ENCODE measurements at regions not wholly inside any gene's neighbourhood (a gene's known extent, or its start where the extent isn't known, plus 50 kb on each side); places are given as distances from the start of the nearest gene placed in this dataset.

- no peaks in the 10 kb centered on the region for H3K36me3 ChIP-seq (ENCODE audit: control insufficient read depth in 2 of 2, insufficient read depth in 2 of 2, low read length in 1 of 2)
- H3K9me3 ChIP-seq (ENCODE audit: control insufficient read depth in 2 of 2, insufficient read depth in 1 of 2, low read depth in 1 of 2, low read length in 1 of 2), result no peaks in the 10 kb centered on the region
- no peaks in the 10 kb centered on the region for H3K27me3 ChIP-seq (ENCODE audit: control insufficient read depth in 1 of 2, insufficient read depth in 2 of 2, low read length in 2 of 2)
- H3K4me1 ChIP-seq (ENCODE audit: control insufficient read depth in 2 of 2, insufficient read depth in 2 of 2, low read length in 1 of 2), result no peaks in the 10 kb centered on the region
- no peak overlapping the region for H3K4me3 ChIP-seq (ENCODE audit: low read depth in 1 of 2, low read length in 2 of 2)
- WGBS, 2 donors, result 72 to 74% methylated on average over 8 of the region's 8 CpGs
- H3K27ac ChIP-seq (ENCODE audit: low read depth in 2 of 2, low read length in 1 of 2), result no peak overlapping the region
Observed at GRCh38 chr10:36671607-36672006, 453.8 kb upstream of the ANKRD30A start.

- Histone ChIP-seq H3K4me3 (ENCODE audit: low read depth in 1 of 2, low read length in 2 of 2) (no peak overlapping the region), H3K9me3 (ENCODE audit: control insufficient read depth in 2 of 2, insufficient read depth in 1 of 2, low read depth in 1 of 2, low read length in 1 of 2) (no peaks in the 10 kb centered on the region), H3K27ac (ENCODE audit: low read depth in 2 of 2, low read length in 1 of 2) (no peak overlapping the region), H3K36me3 (ENCODE audit: control insufficient read depth in 2 of 2, insufficient read depth in 2 of 2, low read length in 1 of 2) (no peaks in the 10 kb centered on the region), H3K4me1 (ENCODE audit: control insufficient read depth in 2 of 2, insufficient read depth in 2 of 2, low read length in 1 of 2) (no peaks in the 10 kb centered on the region), H3K27me3 (ENCODE audit: control insufficient read depth in 1 of 2, insufficient read depth in 2 of 2, low read length in 2 of 2) (no peaks in the 10 kb centered on the region)
- WGBS, 2 donors, result 75 to 76% methylated on average over 4 of the region's 4 CpGs
Observed at GRCh38 chr10:36670621-36671402, 454.6 kb upstream of the ANKRD30A start.

- 33 to 41% methylated on average over 2 of the region's 2 CpGs for WGBS, 2 donors
- Histone ChIP-seq H3K4me3 (ENCODE audit: low read depth in 1 of 2, low read length in 2 of 2) (no peak overlapping the region), H3K27me3 (ENCODE audit: control insufficient read depth in 1 of 2, insufficient read depth in 2 of 2, low read length in 2 of 2) (no peaks in the 10 kb centered on the region), H3K27ac (ENCODE audit: low read depth in 2 of 2, low read length in 1 of 2) (no peak overlapping the region), H3K9me3 (ENCODE audit: control insufficient read depth in 2 of 2, insufficient read depth in 1 of 2, low read depth in 1 of 2, low read length in 1 of 2) (no peaks in the 10 kb centered on the region), H3K4me1 (ENCODE audit: control insufficient read depth in 2 of 2, insufficient read depth in 2 of 2, low read length in 1 of 2) (no peaks in the 10 kb centered on the region), H3K36me3 (ENCODE audit: control insufficient read depth in 2 of 2, insufficient read depth in 2 of 2, low read length in 1 of 2) (no peaks in the 10 kb centered on the region)
Observed at GRCh38 chr10:36669615-36670352, 455.6 kb upstream of the ANKRD30A start.

GRCh38 chr10:36666451-36666850, 458.9 kb upstream of the ANKRD30A start:
- Histone ChIP-seq H3K27me3 (ENCODE audit: control insufficient read depth in 1 of 2, insufficient read depth in 2 of 2, low read length in 2 of 2) (no peaks in the 10 kb centered on the region), H3K36me3 (ENCODE audit: control insufficient read depth in 2 of 2, insufficient read depth in 2 of 2, low read length in 1 of 2) (no peaks in the 10 kb centered on the region), H3K4me3 (ENCODE audit: low read depth in 1 of 2, low read length in 2 of 2) (no peak overlapping the region), H3K4me1 (ENCODE audit: control insufficient read depth in 2 of 2, insufficient read depth in 2 of 2, low read length in 1 of 2) (no peaks in the 10 kb centered on the region), H3K9me3 (ENCODE audit: control insufficient read depth in 2 of 2, insufficient read depth in 1 of 2, low read depth in 1 of 2, low read length in 1 of 2) (no peaks in the 10 kb centered on the region), H3K27ac (ENCODE audit: low read depth in 2 of 2, low read length in 1 of 2) (no peak overlapping the region)

- H3K9me3 ChIP-seq (ENCODE audit: control insufficient read depth in 2 of 2, insufficient read depth in 1 of 2, low read depth in 1 of 2, low read length in 1 of 2), result no peaks in the 10 kb centered on the region
- no peaks in the 10 kb centered on the region for H3K36me3 ChIP-seq (ENCODE audit: control insufficient read depth in 2 of 2, insufficient read depth in 2 of 2, low read length in 1 of 2)
- no peaks in the 10 kb centered on the region for H3K4me1 ChIP-seq (ENCODE audit: control insufficient read depth in 2 of 2, insufficient read depth in 2 of 2, low read length in 1 of 2)
- H3K27ac ChIP-seq (ENCODE audit: low read depth in 2 of 2, low read length in 1 of 2), result no peak overlapping the region
- H3K27me3 ChIP-seq (ENCODE audit: control insufficient read depth in 1 of 2, insufficient read depth in 2 of 2, low read length in 2 of 2), result no peaks in the 10 kb centered on the region
- H3K4me3 ChIP-seq (ENCODE audit: low read depth in 1 of 2, low read length in 2 of 2), result no peak overlapping the region
- WGBS, 2 donors, result 84% methylated on average over 4 of the region's 4 CpGs
Observed at GRCh38 chr10:36662571-36662970, 462.8 kb upstream of the ANKRD30A start.

GRCh38 chr10:36650274-36650673, 475.1 kb upstream of the ANKRD30A start:
- Histone ChIP-seq H3K9me3 (ENCODE audit: control insufficient read depth in 2 of 2, insufficient read depth in 1 of 2, low read depth in 1 of 2, low read length in 1 of 2) (peaks cover 0 to 2% of the 10 kb centered on the region in 2 donors), H3K27ac (ENCODE audit: low read depth in 2 of 2, low read length in 1 of 2) (no peak overlapping the region), H3K36me3 (ENCODE audit: control insufficient read depth in 2 of 2, insufficient read depth in 2 of 2, low read length in 1 of 2) (no peaks in the 10 kb centered on the region), H3K27me3 (ENCODE audit: control insufficient read depth in 1 of 2, insufficient read depth in 2 of 2, low read length in 2 of 2) (no peaks in the 10 kb centered on the region), H3K4me3 (ENCODE audit: low read depth in 1 of 2, low read length in 2 of 2) (no peak overlapping the region), H3K4me1 (ENCODE audit: control insufficient read depth in 2 of 2, insufficient read depth in 2 of 2, low read length in 1 of 2) (no peaks in the 10 kb centered on the region)
- 68 to 79% methylated on average over 6 of the region's 6 CpGs for WGBS, 2 donors

- no peaks in the 10 kb centered on the region for H3K27me3 ChIP-seq (ENCODE audit: control insufficient read depth in 1 of 2, insufficient read depth in 2 of 2, low read length in 2 of 2)
- no peak overlapping the region for H3K27ac ChIP-seq (ENCODE audit: low read depth in 2 of 2, low read length in 1 of 2)
- WGBS, 2 donors, result 79 to 83% methylated on average over 10 of the region's 10 CpGs
- H3K9me3 ChIP-seq (ENCODE audit: control insufficient read depth in 2 of 2, insufficient read depth in 1 of 2, low read depth in 1 of 2, low read length in 1 of 2), result peaks cover 0 to 2% of the 10 kb centered on the region in 2 donors
- H3K4me1 ChIP-seq (ENCODE audit: control insufficient read depth in 2 of 2, insufficient read depth in 2 of 2, low read length in 1 of 2), result no peaks in the 10 kb centered on the region
- no peaks in the 10 kb centered on the region for H3K36me3 ChIP-seq (ENCODE audit: control insufficient read depth in 2 of 2, insufficient read depth in 2 of 2, low read length in 1 of 2)
- H3K4me3 ChIP-seq (ENCODE audit: low read depth in 1 of 2, low read length in 2 of 2), result no peak overlapping the region
Observed at GRCh38 chr10:36647540-36647939, 477.9 kb upstream of the ANKRD30A start.

- Histone ChIP-seq H3K4me1 (ENCODE audit: control insufficient read depth in 2 of 2, insufficient read depth in 2 of 2, low read length in 1 of 2) (no peaks in the 10 kb centered on the region), H3K27ac (ENCODE audit: low read depth in 2 of 2, low read length in 1 of 2) (no peak overlapping the region), H3K27me3 (ENCODE audit: control insufficient read depth in 1 of 2, insufficient read depth in 2 of 2, low read length in 2 of 2) (peaks cover 0 to 2% of the 10 kb centered on the region in 2 donors), H3K4me3 (ENCODE audit: low read depth in 1 of 2, low read length in 2 of 2) (no peak overlapping the region), H3K9me3 (ENCODE audit: control insufficient read depth in 2 of 2, insufficient read depth in 1 of 2, low read depth in 1 of 2, low read length in 1 of 2) (no peaks in the 10 kb centered on the region), H3K36me3 (ENCODE audit: control insufficient read depth in 2 of 2, insufficient read depth in 2 of 2, low read length in 1 of 2) (no peaks in the 10 kb centered on the region)
- 89% methylated on average over 4 of the region's 4 CpGs for WGBS, 2 donors
Observed at GRCh38 chr10:36640626-36641025, 484.8 kb upstream of the ANKRD30A start.

- 90 to 91% methylated on average over 3 of the region's 3 CpGs for WGBS, 2 donors
- Histone ChIP-seq H3K27me3 (ENCODE audit: control insufficient read depth in 1 of 2, insufficient read depth in 2 of 2, low read length in 2 of 2) (peaks cover 0 to 2% of the 10 kb centered on the region in 2 donors), H3K9me3 (ENCODE audit: control insufficient read depth in 2 of 2, insufficient read depth in 1 of 2, low read depth in 1 of 2, low read length in 1 of 2) (no peaks in the 10 kb centered on the region), H3K4me3 (ENCODE audit: low read depth in 1 of 2, low read length in 2 of 2) (no peak overlapping the region), H3K27ac (ENCODE audit: low read depth in 2 of 2, low read length in 1 of 2) (no peak overlapping the region), H3K4me1 (ENCODE audit: control insufficient read depth in 2 of 2, insufficient read depth in 2 of 2, low read length in 1 of 2) (no peaks in the 10 kb centered on the region), H3K36me3 (ENCODE audit: control insufficient read depth in 2 of 2, insufficient read depth in 2 of 2, low read length in 1 of 2) (no peaks in the 10 kb centered on the region)
Observed at GRCh38 chr10:36638462-36639155, 486.8 kb upstream of the ANKRD30A start.
